HK-2 (cell line): ENCODE measurements at regions not wholly inside any gene's neighbourhood (a gene's known extent, or its start where the extent isn't known, plus 50 kb on each side); places are given as distances from the start of the nearest gene placed in this dataset.

Experiments used
- DNase-seq: peaks from one replicate; pipeline ENCODE4 v3.0.0-alpha.2; 2018; ENCODE audit not compliant: unreplicated experiment

- DNase-seq = no peak
Observed at GRCh38 chr6:78390066-78390465, 477.3 kb upstream of the IRAK1BP1 start.

- no peak for DNase-seq
Observed at GRCh38 chr6:78397499-78397898, 469.9 kb upstream of the IRAK1BP1 start.

- no peak for DNase-seq
Observed at GRCh38 chr6:78398292-78398691, 469.1 kb upstream of the IRAK1BP1 start.

GRCh38 chr6:78400076-78400475 is 467.3 kb upstream of the IRAK1BP1 start:
- DNase-seq = no peak

- no peak for DNase-seq
Observed at GRCh38 chr6:78427386-78427785, 440.0 kb upstream of the IRAK1BP1 start.

- no peak for DNase-seq
Observed at GRCh38 chr6:78430521-78430920, 436.8 kb upstream of the IRAK1BP1 start.

- DNase-seq = no peak
Observed at GRCh38 chr6:78435671-78436070, 431.7 kb upstream of the IRAK1BP1 start.

- peak; percentile 2 for DNase-seq
Observed at GRCh38 chr6:78436335-78436734, 431.0 kb upstream of the IRAK1BP1 start.

- no peak for DNase-seq
Observed at GRCh38 chr6:78438135-78438534, 429.2 kb upstream of the IRAK1BP1 start.

- DNase-seq = no peak
Observed at GRCh38 chr6:78460711-78461110, 406.6 kb upstream of the IRAK1BP1 start.

- no peak for DNase-seq
Observed at GRCh38 chr6:78462728-78463127, 404.6 kb upstream of the IRAK1BP1 start.

- DNase-seq = no peak
Observed at GRCh38 chr6:78465059-78465634, 402.2 kb upstream of the IRAK1BP1 start.

- no peak for DNase-seq
Observed at GRCh38 chr6:78476561-78476960, 390.8 kb upstream of the IRAK1BP1 start.

- no peak for DNase-seq
Observed at GRCh38 chr6:78482801-78483552, 384.4 kb upstream of the IRAK1BP1 start.

- DNase-seq = no peak
Observed at GRCh38 chr6:78483553-78484197, 383.7 kb upstream of the IRAK1BP1 start.

- DNase-seq = no peak
Observed at GRCh38 chr6:78484198-78485064, 382.9 kb upstream of the IRAK1BP1 start.

GRCh38 chr6:78487401-78487800 is 379.9 kb upstream of the IRAK1BP1 start:
- no peak for DNase-seq

- no peak for DNase-seq
Observed at GRCh38 chr6:78489874-78490273, 377.5 kb upstream of the IRAK1BP1 start.

GRCh38 chr6:78492351-78493017 is 374.9 kb upstream of the IRAK1BP1 start:
- no peak for DNase-seq

GRCh38 chr6:78500299-78501089 is 366.9 kb upstream of the IRAK1BP1 start:
- DNase-seq = no peak

- no peak for DNase-seq
Observed at GRCh38 chr6:78502386-78502887, 364.9 kb upstream of the IRAK1BP1 start.
